HG03039 (cell line): ENCODE measurements at regions not wholly inside any gene's neighbourhood (a gene's known extent, or its start where the extent isn't known, plus 50 kb on each side); places are given as distances from the start of the nearest gene placed in this dataset.

Experiments
- ATAC-seq: cut with Tn5 transposase; IDR thresholded peaks from one replicate; pipeline ENCODE4 v1.9.1; 2021; ENCODE audit warnings: mild to moderate bottlenecking, moderate library complexity; ENCODE audit not compliant: unreplicated experiment

- ATAC-seq, result no peak
These were observed 55.7 kb upstream of the ACADM start for GRCh38 chr1:75668813-75669212.

DNA sequence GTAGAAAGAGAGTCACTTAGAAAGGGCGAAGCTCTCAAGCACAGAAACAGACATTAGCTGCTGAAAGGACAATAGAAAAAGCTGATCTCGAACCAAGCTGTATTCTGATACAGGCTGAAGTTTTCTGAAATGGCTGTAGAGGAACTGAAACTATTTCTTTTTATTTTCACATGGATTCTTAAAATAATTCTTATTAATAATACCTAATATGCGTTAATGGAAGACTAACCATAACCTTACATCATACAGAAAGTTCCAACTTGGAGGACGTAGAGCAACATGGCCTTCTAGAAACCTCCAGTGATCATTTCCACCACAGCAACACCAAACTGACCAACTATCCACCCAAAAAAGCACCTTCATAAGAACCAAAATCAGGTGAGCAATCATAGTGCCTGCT lies 52.8 kb upstream of the ACADM start:
- no peak for ATAC-seq

DNA sequence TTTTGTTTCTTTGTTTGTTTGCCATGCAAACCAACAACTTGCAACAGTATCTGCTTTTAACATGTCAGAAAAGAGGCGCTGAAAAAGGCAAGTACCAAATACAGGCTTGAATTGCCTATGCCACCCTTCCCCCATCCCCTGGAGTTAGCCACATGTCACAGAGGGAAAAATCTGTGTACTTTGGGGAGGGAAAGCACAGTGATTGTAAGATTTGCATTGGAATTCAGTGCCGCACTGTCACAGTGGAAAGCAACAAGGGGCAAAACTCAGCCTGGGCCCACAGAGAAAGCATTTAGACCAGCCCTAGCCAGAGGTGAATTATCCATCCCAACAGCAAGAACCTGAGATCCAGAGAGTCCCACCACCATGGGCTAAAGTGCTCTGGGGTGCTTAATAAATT lies 52.4 kb upstream of the ACADM start:
- ATAC-seq, result no peak

DNA sequence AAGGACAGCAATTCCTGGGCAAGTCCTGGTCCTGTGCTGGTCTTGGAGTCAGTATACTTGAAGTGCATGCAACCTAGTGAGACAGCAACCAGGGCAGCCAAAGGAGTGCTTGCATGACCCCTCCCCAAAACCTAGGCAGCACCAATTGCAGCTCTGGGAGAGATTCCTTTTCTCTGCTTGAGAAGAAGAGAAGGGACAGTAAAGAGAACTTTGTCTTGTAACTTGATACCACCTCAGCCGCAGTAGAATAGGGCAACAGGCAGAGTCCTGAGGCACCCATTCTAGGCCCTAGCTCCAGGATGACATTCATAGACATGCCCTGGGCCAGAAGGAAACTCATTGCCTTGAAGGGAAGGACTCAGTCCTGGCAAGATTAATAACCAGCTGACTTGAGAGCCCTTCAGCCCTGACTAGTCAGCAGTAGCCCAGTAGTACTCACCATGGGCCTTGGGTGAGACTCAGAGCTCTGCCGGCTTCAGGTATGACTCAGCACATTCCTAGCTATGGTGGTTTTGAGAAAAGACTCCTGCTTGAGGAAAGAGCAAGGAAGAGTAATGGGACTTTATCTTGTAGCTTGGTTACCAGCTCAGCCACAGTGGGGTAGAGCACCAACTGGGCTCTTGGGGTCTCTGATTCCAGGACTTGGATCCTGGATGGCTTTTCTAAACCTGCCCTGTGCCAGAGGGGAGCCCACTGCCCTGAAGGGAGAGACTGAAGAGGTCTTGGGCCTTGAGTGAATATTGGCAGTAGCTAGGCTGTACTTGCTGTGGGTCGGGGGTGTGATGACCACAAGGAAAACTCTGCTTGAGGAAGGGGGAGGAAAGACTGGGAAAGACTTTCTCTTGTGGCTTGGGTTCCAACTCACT lies 51.7 kb upstream of the ACADM start:
- ATAC-seq, result peak; percentile 56

DNA sequence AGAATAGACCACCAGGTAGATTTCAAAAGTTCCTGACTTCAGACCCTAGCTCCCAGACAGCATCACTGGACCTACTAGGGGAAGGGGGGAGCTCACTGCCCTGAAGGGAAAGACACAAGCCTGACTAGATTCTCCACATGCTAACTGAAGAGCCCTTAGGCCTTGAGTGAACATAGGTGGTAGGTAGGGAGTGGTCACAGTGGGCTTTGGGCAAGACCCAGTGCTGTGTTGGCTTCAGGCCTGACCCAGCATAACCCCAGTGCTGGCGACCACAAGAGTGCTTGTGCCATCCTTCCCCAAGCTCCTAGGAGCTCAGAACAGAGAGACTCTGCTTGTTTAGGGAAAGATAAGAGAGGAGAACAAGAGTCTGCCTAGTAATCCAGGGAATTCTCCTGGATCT lies 51.1 kb upstream of the ACADM start:
- no peak for ATAC-seq

DNA sequence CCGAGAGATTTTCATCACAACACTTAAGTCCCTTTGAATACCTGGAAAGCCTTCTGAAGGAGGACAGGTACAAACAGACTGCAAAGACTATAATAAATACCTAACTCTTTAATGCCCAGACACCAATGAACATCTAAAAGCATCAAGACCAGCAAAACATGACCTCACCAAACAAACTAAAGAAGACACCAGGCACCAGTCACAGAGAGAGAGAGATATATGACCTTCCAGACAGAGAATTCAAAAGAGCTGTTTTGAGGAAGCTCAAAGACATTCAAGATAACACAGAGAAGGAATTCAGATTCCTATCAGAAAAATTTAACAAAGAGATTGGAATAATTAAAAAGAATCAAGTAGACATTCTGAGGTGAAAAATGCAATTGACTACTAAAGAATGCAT lies 50.6 kb upstream of the ACADM start:
- ATAC-seq, result no peak
